ENCODE measurements at regions not wholly inside any gene's neighbourhood (a gene's known extent, or its start where the extent isn't known, plus 50 kb on each side); places are given as distances from the start of the nearest gene placed in this dataset.
"Not testable (repeated sequence)": the region's sequence is repeated elsewhere in the genome, so short reads cannot be mapped to it uniquely, and the experiment has no call there.

DNA sequence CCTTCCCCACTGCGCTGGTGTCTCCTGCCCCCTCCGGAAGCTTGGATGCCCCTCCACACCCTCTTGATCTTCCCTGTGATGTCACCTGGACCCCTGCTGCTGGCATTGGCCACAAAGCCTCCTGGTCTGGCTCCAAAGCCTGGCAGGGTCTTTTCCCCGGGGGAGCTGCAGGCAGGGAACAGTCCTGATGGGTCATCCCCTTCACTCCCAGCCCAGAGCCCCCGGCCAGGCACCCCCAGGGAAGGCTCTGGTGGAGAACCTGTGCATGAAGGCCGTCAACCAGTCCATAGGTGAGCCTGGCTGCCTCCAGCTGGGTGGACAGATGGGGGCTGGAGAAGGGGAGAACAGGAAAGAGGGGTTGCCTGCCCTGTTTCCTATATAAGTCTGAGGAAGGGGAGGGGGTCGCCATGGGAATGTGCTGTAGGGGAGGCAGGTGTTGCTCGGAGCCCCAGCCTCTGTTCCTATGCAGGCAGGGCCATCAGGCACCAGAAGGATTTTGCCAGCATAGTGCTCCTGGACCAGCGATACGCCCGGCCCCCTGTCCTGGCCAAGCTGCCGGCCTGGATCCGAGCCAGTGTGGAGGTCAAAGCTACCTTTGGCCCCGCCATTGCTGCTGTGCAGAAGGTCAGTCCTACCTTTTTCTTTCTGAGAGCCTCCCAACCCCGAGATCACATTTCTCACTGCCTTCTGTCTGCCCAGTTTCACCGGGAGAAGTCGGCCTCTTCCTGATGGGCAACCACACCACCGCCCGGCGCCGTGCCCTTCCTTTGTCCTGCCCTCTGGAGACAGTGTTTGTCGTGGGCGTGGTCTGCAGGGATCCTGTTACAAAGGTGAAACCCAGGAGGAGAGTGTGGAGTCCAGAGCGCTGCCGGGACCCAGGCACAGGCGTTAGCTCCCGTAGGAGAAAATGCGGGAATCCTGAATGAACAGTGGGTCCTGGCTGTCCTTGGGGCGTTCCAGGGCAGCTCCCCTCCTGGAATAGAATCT lies 104.5 kb upstream of the PZP start:
- in situ Hi-C loops (cut with HindIII; ENCODE audit: low sequenced_read_pairs): not testable (repeated sequence)

DNA sequence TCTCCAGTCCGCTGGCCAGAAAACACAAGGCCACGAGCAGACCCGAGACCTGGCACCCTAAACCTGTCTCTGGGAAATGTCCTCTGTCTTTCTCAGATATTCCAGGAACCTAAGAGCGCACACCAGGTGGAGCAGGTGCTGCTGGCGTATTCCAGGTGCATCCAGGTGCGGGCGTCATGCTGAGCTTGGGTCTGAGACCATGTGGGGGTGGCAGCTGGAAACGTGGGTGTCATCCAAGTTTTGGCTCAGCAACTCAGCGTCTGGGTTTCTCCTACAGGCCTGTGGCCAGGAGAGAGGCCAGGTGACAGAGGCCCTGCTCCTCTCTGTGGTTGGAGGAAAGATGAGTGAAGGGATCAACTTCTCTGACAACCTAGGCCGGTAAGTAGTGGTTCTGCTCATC lies 103.3 kb upstream of the PZP start:
- in situ Hi-C loops (cut with HindIII; ENCODE audit: low sequenced_read_pairs): not testable (repeated sequence)

DNA sequence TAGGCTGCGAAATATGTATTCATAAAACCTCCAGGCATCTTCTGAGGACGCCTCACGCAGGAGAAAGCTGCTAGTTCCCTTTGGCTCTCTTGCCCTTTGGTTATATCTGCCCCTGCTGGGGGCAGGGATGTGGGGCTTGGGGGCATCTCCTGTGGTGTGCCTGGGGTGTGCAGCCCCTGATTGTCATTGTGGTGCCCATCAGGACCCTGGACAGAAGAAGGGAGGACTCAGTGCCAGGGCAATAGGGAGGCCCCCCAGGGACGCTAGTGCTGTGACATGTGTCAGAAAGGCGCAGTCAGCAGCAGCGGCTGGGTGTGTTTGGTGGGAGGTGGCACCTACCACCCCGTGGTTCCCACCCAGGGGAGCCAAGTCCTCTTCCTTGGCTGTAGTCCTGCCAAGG lies 102.5 kb upstream of the PZP start:
- in situ Hi-C loops (cut with HindIII; ENCODE audit: low sequenced_read_pairs): not testable (repeated sequence)

DNA sequence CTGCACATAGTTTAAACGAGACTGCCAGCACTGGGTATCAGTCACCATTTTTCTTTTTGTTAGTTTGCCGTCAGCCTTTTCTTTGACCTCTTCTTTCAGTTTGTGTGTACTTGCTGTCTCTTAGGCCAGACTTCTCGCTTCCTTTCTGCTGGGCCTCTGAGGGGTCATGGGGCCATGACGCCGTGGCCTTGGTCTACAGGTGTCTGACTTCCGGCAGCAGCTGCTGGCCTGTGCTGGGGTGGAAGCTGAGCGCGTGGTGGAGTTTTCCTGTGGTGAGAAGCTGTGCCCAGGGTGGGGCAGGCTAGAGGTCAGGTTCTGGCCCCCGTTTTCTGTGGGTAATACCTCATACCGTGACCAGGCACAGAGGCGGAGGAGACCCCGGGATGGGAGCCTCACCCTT lies 101.6 kb upstream of the PZP start:
- in situ Hi-C loops (cut with HindIII; ENCODE audit: low sequenced_read_pairs): not testable (repeated sequence)

GRCh38 chr12:9308745-9309144 lies 100.5 kb upstream of the PZP start:
- in situ Hi-C loops (cut with HindIII; ENCODE audit: low sequenced_read_pairs): not testable (repeated sequence)

GRCh38 chr12:9308163-9308562 lies 100.0 kb upstream of the PZP start:
- in situ Hi-C loops (cut with HindIII; ENCODE audit: low sequenced_read_pairs): not testable (repeated sequence)

DNA sequence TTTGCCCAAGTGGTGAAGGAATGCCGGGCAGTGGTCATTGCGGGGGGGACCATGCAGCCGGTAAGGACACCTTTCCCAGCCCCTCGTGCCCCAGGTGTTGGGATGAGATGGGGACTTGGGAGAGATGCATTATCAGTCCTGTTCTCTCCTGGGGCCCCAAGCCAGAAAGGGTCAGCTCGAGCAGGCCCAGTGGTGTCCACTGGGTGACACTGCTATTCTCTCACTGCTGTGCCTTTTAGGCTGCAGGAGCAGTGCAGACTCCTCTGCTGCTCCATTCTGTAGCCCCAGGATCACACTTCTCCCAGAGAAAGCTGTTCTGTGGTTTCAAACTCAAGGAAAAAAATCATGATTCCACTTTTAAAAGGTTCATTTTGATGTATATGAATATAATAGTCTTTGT lies 99.1 kb upstream of the PZP start:
- in situ Hi-C loops (cut with HindIII; ENCODE audit: low sequenced_read_pairs): not testable (repeated sequence)

DNA sequence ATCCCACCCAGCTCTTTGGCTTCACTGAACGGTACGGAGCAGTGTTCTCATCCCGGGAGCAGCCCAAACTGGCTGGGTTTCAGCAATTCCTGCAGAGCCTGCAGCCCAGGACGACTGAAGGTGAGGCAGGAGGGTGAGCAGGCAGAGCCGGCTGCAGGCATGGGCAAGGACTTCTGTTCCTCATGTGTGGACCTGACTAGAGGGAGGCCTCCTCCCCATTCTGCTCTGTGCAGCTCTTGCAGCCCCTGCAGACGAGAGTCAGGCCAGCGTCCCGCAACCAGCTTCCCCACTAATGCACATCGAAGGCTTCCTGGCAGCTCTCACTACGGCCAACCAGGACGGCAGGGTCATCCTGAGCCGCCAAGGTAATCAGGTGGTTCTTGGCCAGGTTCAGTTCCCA lies 97.8 kb upstream of the PZP start:
- in situ Hi-C loops (cut with HindIII; ENCODE audit: low sequenced_read_pairs): not testable (repeated sequence)

GRCh38 chr12:9304540-9304939 lies 96.3 kb upstream of the PZP start:
- in situ Hi-C loops (cut with HindIII; ENCODE audit: low sequenced_read_pairs): not testable (repeated sequence)

GRCh38 chr12:9295872-9296271 lies 87.7 kb upstream of the PZP start:
- in situ Hi-C loops (cut with HindIII; ENCODE audit: low sequenced_read_pairs): not testable (repeated sequence)

DNA sequence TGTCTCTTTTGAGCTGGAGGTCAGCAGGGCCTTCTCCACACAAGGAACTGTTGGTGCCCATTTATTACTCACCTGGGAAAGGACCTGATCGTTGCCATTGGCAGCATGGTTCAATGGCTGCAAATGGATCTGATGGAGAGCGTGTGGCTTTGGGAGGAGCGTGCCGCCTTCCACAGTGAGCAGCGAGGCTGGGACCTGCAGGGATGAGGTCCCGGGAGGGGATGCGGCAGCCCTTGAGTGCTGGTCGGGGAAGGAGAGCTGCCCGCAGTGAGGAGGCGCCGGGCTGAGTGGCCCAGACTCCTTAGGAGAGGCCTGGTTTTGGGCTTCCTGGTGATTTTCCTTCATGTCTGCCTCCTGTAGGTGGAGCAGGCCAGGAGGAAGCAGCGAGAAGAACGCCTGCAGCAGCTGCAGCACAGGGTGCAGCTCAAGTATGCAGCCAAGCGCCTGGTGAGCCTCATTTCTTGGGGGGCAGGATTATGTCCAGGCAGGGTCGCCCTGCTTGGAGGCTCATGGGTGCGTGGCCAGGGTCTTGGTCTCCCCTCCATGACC lies 86.0 kb upstream of the PZP start:
- in situ Hi-C loops (cut with HindIII; ENCODE audit: low sequenced_read_pairs): not testable (repeated sequence)

- in situ Hi-C loops (cut with HindIII; ENCODE audit: low sequenced_read_pairs): not testable (repeated sequence)
Measured at GRCh38 chr12:9293391-9293790, 85.2 kb upstream of the PZP start.

DNA sequence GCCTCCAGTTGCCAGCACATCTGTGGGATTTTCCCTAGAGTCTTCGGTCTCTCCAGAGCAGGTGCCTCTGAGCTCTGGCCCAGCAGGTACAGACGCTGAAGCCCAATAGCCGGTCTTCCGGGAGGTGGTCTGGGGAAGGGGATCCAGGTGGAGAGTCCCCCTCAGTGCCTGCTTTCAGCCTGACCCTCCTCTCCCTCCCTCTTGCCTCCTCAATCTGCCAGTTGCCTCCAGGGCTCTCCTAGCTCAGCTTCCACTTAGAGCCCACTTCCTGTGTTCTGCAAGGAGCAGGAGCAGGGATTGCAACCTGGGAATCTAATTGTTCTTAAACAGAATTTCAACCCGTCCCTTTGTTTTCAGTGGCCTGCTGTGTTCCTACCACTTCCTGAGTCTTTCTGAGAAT lies 81.8 kb upstream of the PZP start:
- in situ Hi-C loops (cut with HindIII; ENCODE audit: low sequenced_read_pairs): not testable (repeated sequence)

DNA sequence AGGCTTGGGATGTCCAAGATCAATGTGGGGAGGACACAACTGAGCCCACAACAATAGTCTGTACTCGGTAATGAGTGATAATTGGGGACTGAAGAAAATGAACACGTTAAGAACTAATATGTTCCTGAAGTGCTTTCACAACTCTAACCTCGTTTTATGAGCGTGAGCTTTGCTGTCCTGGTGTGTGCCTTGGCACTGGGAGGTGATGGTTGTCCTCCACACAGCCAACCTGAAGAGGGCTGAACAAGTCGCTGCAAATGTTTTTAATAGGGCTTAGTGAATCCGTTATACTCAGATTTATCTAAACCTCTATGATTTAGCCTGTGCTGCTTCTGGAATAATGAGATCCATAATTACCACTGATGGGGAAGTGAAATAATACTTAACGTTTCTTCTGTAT lies 76.5 kb upstream of the PZP start:
- in situ Hi-C loops (cut with HindIII; ENCODE audit: low sequenced_read_pairs): not testable (repeated sequence)

- in situ Hi-C loops (cut with HindIII; ENCODE audit: low sequenced_read_pairs): not testable (repeated sequence)
Measured at GRCh38 chr12:9284197-9284596, 76.0 kb upstream of the PZP start.

DNA sequence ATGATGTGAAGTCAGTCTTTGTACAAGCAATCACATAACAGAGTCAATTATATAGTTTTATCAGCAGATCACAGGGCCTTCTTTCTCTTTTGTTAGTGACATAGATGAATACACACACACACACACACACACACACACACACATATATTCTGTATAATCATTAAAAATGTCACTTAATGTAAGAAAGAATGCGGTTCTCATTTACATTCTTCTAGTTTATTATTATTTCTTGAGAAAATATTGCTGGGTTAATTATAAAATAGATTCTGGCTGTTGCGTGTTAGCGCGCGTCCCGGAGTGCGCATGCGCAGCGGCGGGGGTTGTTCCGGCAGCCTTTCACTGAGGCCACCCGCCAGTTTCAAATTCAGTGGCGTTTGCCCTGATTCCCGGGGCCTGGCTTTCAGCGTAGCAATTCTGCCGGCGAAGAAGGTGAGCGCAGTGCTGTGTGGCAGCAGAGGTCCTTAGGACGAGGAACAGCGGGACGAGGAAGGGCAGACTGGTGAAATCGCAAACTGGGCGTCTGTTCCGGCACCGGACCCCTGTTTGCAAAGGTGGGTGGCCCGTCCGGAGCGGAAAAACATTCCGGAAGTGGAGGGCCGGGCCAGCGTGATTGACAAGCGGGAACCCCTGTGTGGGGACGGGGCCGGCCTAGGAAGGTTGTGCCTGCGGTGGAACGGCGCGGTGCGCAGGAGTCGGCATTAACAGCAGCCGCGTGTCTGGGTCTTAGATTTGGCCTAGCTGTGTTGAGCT lies 75.3 kb upstream of the PZP start:
- in situ Hi-C loops (cut with HindIII; ENCODE audit: low sequenced_read_pairs): not testable (repeated sequence)

- in situ Hi-C loops (cut with HindIII; ENCODE audit: low sequenced_read_pairs): no loop called here
Measured at GRCh38 chr12:9276990-9277389, 68.8 kb upstream of the PZP start.

- in situ Hi-C loops (cut with HindIII; ENCODE audit: low sequenced_read_pairs): no loop called here
Measured at GRCh38 chr12:9273276-9273675, 65.1 kb upstream of the PZP start.

- in situ Hi-C loops (cut with HindIII; ENCODE audit: low sequenced_read_pairs): no loop called here
Measured at GRCh38 chr12:9271875-9272274, 63.7 kb upstream of the PZP start.

DNA sequence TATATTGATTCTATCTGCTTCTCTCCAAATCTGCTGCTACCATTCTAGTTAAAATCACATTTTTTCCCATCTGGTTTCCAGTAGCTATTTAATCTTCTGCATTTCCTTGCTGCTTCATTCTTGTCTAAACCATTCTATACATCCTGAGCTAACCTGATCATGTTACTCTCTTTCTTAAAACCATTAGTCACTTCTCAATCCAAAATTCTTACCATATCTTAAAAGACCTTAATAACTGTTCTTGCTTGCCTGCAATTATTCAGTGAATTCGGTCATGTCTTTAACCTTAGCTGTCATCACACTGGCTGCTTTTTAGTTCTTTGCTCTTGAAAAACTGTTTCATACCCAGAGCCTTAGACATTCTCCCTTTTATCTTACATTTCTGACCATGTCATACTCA lies 56.4 kb upstream of the PZP start:
- in situ Hi-C loops (cut with HindIII; ENCODE audit: low sequenced_read_pairs): no loop called here

- in situ Hi-C loops (cut with HindIII; ENCODE audit: low sequenced_read_pairs): no loop called here
Measured at GRCh38 chr12:9260931-9261330, 52.7 kb upstream of the PZP start.

GRCh38 chr12:9258676-9259075 lies 50.5 kb upstream of the PZP start:
- in situ Hi-C loops (cut with HindIII; ENCODE audit: low sequenced_read_pairs): loop anchor here (10.0 kb wide), 1 partner anchor 116 kb away; no protein-coding TSS in a partner anchor

Measured in DLD1 (cell line).